GM23338 (cell line): ENCODE measurements at regions not wholly inside any gene's neighbourhood (a gene's known extent, or its start where the extent isn't known, plus 50 kb on each side); places are given as distances from the start of the nearest gene placed in this dataset.

Source experiments
- ATAC-seq: fragments of 200-7000 bp; cut with Tn5 transposase; 3 replicates; pipeline ENCODE4 v1.9.1; 2020
- DNase-seq: peaks from one replicate; pipeline ENCODE4 v3.0.0-alpha.2; 2015; ENCODE audit warnings: low spot score
- H2AFZ ChIP-seq: fragments of 200-600 bp; sonication (generic); 2 replicates; pipeline ENCODE4 v1.8.0; 2016; ENCODE audit warnings: antibody characterized with exemption, mild to moderate bottlenecking, moderate library complexity
- H3F3A ChIP-seq: fragments of 200-600 bp; sonication (generic); replicated peaks from 2 replicates; pipeline ENCODE4 v1.8.0; 2017; ENCODE audit warnings: antibody characterized with exemption, mixed run types, low read depth
- H3K27ac ChIP-seq: fragments of 200-600 bp; sonication (generic); 2 replicates; pipeline ENCODE4 v1.6.1; 2016; ENCODE audit warnings: low read depth
- H3K27me3 ChIP-seq: fragments of 200-600 bp; sonication (generic); 2 replicates; pipeline ENCODE4 v1.8.0; 2016; ENCODE audit warnings: mild to moderate bottlenecking, mixed run types, moderate library complexity; ENCODE audit not compliant: insufficient read depth
- H3K36me3 ChIP-seq: fragments of 200-600 bp; sonication (generic); 2 replicates; pipeline ENCODE4 v1.8.0; 2016; ENCODE audit warnings: mild to moderate bottlenecking; ENCODE audit not compliant: insufficient read depth
- H3K4me1 ChIP-seq: fragments of 200-600 bp; sonication (generic); 2 replicates; pipeline ENCODE4 v1.8.0; 2016; ENCODE audit warnings: mild to moderate bottlenecking, moderate library complexity; ENCODE audit not compliant: insufficient read depth
- H3K4me2 ChIP-seq: fragments of 200-600 bp; sonication (generic); 2 replicates; pipeline ENCODE4 v1.7.1; 2017; ENCODE audit warnings: mixed run types
- H3K4me3 ChIP-seq: fragments of 200-600 bp; sonication (generic); 2 replicates; pipeline ENCODE4 v1.6.1; 2016; ENCODE audit warnings: mixed run types
- H3K79me2 ChIP-seq: fragments of 200-600 bp; sonication (generic); replicated peaks from 2 replicates; pipeline ENCODE4 v1.8.0; 2017; ENCODE audit warnings: mild to moderate bottlenecking; ENCODE audit not compliant: insufficient read depth
- H3K9me2 ChIP-seq: fragments of 200-600 bp; sonication (generic); 2 replicates; pipeline ENCODE4 v1.8.0; 2017; ENCODE audit not compliant: insufficient read depth
- H4K20me1 ChIP-seq: fragments of 200-600 bp; sonication (generic); replicated peaks from 2 replicates; pipeline ENCODE4 v1.8.0; 2017; ENCODE audit warnings: mild to moderate bottlenecking; ENCODE audit not compliant: insufficient read depth
- H3K27ac Mint-ChIP-seq: 2 replicates; pipeline ENCODE4 v1.8.0; 2020; ENCODE audit warnings: inconsistent platforms, mild to moderate bottlenecking, moderate library complexity, mixed read lengths
- H3K27me3 Mint-ChIP-seq: 3 replicates; pipeline ENCODE4 v1.8.0; 2022; ENCODE audit warnings: low read depth, mild to moderate bottlenecking, moderate library complexity, mixed read lengths, inconsistent platforms; ENCODE audit not compliant: insufficient read depth, poor library complexity
- H3K36me3 Mint-ChIP-seq: 3 replicates; pipeline ENCODE4 v1.8.0; 2021; ENCODE audit warnings: low read depth, mild to moderate bottlenecking, inconsistent platforms, moderate library complexity, mixed read lengths
- H3K4me1 Mint-ChIP-seq: 3 replicates; pipeline ENCODE4 v1.8.0; 2020; ENCODE audit warnings: mild to moderate bottlenecking, inconsistent platforms, mixed read lengths
- H3K4me3 Mint-ChIP-seq: 3 replicates; pipeline ENCODE4 v1.8.0; 2021; ENCODE audit warnings: moderate library complexity, mild to moderate bottlenecking, inconsistent platforms, mixed read lengths
- H3K9me3 Mint-ChIP-seq: 3 replicates; pipeline ENCODE4 v1.8.0; 2020; ENCODE audit warnings: moderate library complexity, mild to moderate bottlenecking, inconsistent platforms, mixed read lengths
- CREB1 ChIP-seq: fragments of 250-450 bp; sonication (Bioruptor Pico); IDR thresholded peaks from 2 replicates; pipeline ENCODE4 v1.5.0; 2020; ENCODE audit warnings: low read depth, mild to moderate bottlenecking, moderate library complexity
- EZH2phosphoT487 ChIP-seq: fragments of 200-600 bp; sonication (generic); IDR thresholded peaks from one replicate; pipeline ENCODE4 v1.8.1; 2018; ENCODE audit warnings: antibody characterized with exemption; ENCODE audit not compliant: unreplicated experiment
- JUNB ChIP-seq: IDR thresholded peaks from one replicate; pipeline ENCODE4 v1.6.1; 2016; ENCODE audit warnings: antibody characterized with exemption; ENCODE audit not compliant: unreplicated experiment
- NANOG ChIP-seq: IDR thresholded peaks from 2 replicates; pipeline ENCODE4 v1.6.1; 2016; ENCODE audit warnings: antibody characterized with exemption, borderline replicate concordance
- POLR2AphosphoS5 ChIP-seq: IDR thresholded peaks from 2 replicates; pipeline ENCODE4 v1.6.1; 2016; ENCODE audit warnings: antibody characterized with exemption, low read depth
- ZNF114 ChIP-seq: fragments of 250-450 bp; sonication (Bioruptor Pico); IDR thresholded peaks from 2 replicates; pipeline ENCODE4 v1.5.0; 2020; ENCODE audit warnings: mild to moderate bottlenecking, moderate library complexity
- ZNF331 ChIP-seq: fragments of 250-450 bp; sonication (Bioruptor Pico); IDR thresholded peaks from 2 replicates; pipeline ENCODE4 v1.5.0; 2020; ENCODE audit warnings: low read depth, mild to moderate bottlenecking, moderate library complexity
- TF ChIP-seq, protein P1 (sequence below): fragments of 250-450 bp; sonication (Bioruptor Pico); IDR thresholded peaks from 2 replicates; pipeline ENCODE4 v1.5.0; 2020; ENCODE audit warnings: mild to moderate bottlenecking, moderate library complexity

DNA sequence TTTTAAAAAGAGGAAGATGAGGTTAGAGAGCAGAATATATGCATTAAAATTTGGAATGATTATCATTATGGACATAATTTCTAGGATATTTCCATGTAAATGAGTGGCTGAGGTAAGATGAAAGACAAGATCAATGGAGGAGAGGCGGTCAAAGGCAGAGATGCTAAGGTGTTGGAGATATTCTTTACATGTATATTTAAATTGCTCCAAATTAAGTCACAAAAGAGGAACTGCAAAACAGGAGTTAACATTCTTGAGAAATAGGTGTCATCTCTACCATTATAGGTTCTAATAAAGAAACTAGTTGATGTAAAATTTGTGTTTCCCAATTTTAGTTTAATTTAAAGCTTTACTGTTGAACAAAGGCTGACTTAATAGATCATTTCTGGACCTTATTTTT lies 268.5 kb upstream of the PPFIA2 start (continued):
- TF ChIP-seq, protein P1, sequence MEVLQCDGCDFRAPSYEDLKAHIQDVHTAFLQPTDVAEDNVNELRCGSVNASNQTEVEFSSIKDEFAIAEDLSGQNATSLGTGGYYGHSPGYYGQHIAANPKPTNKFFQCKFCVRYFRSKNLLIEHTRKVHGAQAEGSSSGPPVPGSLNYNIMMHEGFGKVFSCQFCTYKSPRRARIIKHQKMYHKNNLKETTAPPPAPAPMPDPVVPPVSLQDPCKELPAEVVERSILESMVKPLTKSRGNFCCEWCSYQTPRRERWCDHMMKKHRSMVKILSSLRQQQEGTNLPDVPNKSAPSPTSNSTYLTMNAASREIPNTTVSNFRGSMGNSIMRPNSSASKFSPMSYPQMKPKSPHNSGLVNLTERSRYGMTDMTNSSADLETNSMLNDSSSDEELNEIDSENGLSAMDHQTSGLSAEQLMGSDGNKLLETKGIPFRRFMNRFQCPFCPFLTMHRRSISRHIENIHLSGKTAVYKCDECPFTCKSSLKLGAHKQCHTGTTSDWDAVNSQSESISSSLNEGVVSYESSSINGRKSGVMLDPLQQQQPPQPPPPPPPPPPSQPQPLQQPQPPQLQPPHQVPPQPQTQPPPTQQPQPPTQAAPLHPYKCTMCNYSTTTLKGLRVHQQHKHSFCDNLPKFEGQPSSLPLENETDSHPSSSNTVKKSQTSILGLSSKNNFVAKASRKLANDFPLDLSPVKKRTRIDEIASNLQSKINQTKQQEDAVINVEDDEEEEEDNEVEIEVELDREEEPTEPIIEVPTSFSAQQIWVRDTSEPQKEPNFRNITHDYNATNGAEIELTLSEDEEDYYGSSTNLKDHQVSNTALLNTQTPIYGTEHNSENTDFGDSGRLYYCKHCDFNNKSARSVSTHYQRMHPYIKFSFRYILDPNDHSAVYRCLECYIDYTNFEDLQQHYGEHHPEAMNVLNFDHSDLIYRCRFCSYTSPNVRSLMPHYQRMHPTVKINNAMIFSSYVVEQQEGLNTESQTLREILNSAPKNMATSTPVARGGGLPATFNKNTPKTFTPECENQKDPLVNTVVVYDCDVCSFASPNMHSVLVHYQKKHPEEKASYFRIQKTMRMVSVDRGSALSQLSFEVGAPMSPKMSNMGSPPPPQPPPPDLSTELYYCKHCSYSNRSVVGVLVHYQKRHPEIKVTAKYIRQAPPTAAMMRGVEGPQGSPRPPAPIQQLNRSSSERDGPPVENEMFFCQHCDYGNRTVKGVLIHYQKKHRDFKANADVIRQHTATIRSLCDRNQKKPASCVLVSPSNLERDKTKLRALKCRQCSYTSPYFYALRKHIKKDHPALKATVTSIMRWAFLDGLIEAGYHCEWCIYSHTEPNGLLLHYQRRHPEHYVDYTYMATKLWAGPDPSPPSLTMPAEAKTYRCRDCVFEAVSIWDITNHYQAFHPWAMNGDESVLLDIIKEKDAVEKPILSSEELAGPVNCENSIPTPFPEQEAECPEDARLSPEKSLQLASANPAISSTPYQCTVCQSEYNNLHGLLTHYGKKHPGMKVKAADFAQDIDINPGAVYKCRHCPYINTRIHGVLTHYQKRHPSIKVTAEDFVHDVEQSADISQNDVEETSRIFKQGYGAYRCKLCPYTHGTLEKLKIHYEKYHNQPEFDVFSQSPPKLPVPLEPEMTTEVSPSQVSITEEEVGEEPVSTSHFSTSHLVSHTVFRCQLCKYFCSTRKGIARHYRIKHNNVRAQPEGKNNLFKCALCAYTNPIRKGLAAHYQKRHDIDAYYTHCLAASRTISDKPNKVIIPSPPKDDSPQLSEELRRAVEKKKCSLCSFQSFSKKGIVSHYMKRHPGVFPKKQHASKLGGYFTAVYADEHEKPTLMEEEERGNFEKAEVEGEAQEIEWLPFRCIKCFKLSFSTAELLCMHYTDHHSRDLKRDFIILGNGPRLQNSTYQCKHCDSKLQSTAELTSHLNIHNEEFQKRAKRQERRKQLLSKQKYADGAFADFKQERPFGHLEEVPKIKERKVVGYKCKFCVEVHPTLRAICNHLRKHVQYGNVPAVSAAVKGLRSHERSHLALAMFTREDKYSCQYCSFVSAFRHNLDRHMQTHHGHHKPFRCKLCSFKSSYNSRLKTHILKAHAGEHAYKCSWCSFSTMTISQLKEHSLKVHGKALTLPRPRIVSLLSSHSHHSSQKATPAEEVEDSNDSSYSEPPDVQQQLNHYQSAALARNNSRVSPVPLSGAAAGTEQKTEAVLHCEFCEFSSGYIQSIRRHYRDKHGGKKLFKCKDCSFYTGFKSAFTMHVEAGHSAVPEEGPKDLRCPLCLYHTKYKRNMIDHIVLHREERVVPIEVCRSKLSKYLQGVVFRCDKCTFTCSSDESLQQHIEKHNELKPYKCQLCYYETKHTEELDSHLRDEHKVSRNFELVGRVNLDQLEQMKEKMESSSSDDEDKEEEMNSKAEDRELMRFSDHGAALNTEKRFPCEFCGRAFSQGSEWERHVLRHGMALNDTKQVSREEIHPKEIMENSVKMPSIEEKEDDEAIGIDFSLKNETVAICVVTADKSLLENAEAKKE: no peak

DNA sequence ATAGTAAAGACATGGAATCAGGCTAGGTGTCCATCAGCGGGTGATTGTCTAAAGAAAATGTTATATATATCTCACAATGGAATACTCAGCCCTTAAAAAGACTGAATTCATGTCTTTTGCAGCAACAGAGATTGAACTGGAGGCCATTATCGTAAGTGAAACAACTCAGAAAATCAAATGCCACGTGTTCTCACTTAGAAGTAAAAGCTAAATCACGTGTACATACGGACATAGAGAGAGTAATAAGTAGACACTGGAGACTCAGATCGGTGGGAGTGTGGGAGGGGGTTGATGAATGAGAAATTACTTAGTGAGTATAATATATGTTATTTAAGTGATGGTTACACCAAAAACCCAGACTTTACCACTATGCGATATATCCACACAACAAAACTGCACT lies 266.3 kb upstream of the PPFIA2 start:
- H3K27ac Mint-ChIP-seq: no peak overlapping the region
- no peaks in the 10 kb centered on the region for H3K27me3 ChIP-seq
- no peak overlapping the region for H3K4me3 Mint-ChIP-seq
- TF ChIP-seq ZNF114 (CRISPR knock-in tag): no peak
- TF ChIP-seq ZNF331: no peak
- no peak for TF ChIP-seq CREB1 (CRISPR knock-in tag)
- TF ChIP-seq EZH2phosphoT487: no peak
- no peak for TF ChIP-seq POLR2AphosphoS5
- TF ChIP-seq JUNB: no peak
- TF ChIP-seq NANOG: no peak
- no peaks in the 10 kb centered on the region for H3K4me1 ChIP-seq
- H4K20me1 ChIP-seq: no peaks in the 10 kb centered on the region
- H3K27me3 Mint-ChIP-seq: no peaks in the 10 kb centered on the region
- H3K9me2 ChIP-seq: no peaks in the 10 kb centered on the region
- H3F3A ChIP-seq: no peaks in the 10 kb centered on the region
- H3K27ac ChIP-seq: no peak overlapping the region
- no peaks in the 10 kb centered on the region for H3K79me2 ChIP-seq
- no peaks in the 10 kb centered on the region for H3K36me3 Mint-ChIP-seq
- H3K4me1 Mint-ChIP-seq: no peaks in the 10 kb centered on the region
- ATAC-seq (no peak), DNase-seq (no peak)
- no peak overlapping the region for H2AFZ ChIP-seq
- no peaks in the 10 kb centered on the region for H3K9me3 Mint-ChIP-seq
- no peak overlapping the region for H3K4me3 ChIP-seq
- no peak overlapping the region for H3K4me2 ChIP-seq
- no peaks in the 10 kb centered on the region for H3K36me3 ChIP-seq
